HUES6 (cell line): ENCODE measurements at regions not wholly inside any gene's neighbourhood (a gene's known extent, or its start where the extent isn't known, plus 50 kb on each side); places are given as distances from the start of the nearest gene placed in this dataset.

Experiments
- H3K27ac ChIP-seq: 2 replicates; pipeline ENCODE4 v1.7.0; 2013; ENCODE audit warnings: low read depth, mild to moderate bottlenecking, low read length, inconsistent platforms
- H3K27me3 ChIP-seq: 2 replicates; pipeline ENCODE4 v1.6.1; 2013; ENCODE audit warnings: low read length; ENCODE audit not compliant: control insufficient read depth, insufficient read depth
- H3K36me3 ChIP-seq: 2 replicates; pipeline ENCODE4 v1.6.1; 2013; ENCODE audit warnings: low read length; ENCODE audit not compliant: control insufficient read depth, insufficient read depth
- H3K4me1 ChIP-seq: 2 replicates; pipeline ENCODE4 v1.6.1; 2013; ENCODE audit warnings: low read length; ENCODE audit not compliant: control insufficient read depth, insufficient read depth
- H3K4me3 ChIP-seq: 2 replicates; pipeline ENCODE4 v1.5.1; 2013; ENCODE audit warnings: low read depth, low read length
- H3K9ac ChIP-seq: one replicate; pipeline ENCODE4 v1.6.1; 2013; ENCODE audit warnings: mild to moderate bottlenecking, low read length
- H3K9me3 ChIP-seq: 2 replicates; pipeline ENCODE4 v1.6.1; 2013; ENCODE audit warnings: low read depth, low read length; ENCODE audit not compliant: control insufficient read depth, insufficient read depth

DNA sequence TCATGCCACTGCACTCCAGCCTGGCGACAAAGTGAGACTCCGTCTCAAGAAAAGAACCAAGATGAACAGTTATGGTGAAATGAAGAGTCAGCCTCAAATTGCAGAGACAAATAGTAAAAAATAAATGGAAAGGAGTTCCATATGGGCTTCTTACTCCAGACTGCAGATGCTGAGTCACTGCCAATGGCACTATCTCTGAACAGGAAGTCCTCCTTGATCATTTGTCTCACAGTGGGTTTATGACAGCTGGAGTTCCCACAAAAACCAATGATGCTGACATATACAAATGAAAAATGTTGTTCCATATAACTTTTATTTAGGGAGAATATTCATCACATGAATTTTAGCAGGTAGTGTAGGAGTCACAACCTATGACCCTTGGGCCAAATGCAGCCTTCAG is 631.6 kb downstream of the PCDH18 start:
- no peak overlapping the region for H3K27ac ChIP-seq
- H3K27me3 ChIP-seq: no peaks in the 10 kb centered on the region
- H3K4me3 ChIP-seq: no peak overlapping the region
- H3K9me3 ChIP-seq: no peaks in the 10 kb centered on the region
- peaks cover 7% of the 10 kb centered on the region; the same call in 1 of the 2 replicates for H3K4me1 ChIP-seq
- H3K36me3 ChIP-seq: no peaks in the 10 kb centered on the region
- H3K9ac ChIP-seq: no peak overlapping the region

DNA sequence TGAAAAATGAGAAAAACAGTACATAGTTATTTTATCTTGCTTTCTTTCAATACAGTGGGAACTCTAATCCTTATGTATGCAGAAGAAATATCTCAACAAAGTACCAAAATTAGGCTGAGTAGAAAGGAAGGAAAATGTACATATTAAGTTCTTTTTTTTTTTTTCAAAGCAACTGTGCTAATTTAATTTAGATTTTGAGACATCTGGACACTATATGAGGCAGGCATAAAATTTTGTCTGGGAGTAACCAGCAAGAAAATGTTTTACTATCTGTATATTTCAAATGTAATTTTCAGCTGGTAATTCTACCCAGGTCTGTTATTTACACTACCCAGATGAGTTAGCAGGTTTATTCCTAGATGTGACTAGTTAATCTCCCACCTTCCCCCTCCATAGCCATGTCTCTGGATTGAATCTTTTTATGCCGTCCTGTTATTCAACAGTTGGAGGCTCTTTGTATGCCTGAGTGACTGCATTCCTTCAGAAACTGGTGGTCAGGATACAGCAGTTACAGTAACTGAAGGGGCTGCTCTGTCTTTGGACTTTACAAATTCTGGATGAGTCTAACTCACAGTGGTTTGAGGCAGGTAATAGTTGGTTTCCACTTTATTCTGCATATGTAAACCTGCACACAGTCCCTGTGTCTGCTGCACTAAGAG is 633.6 kb downstream of the PCDH18 start:
- Histone ChIP-seq H3K4me3 (no peak overlapping the region), H3K9me3 (no peaks in the 10 kb centered on the region), H3K36me3 (no peaks in the 10 kb centered on the region), H3K4me1 (peaks cover 7% of the 10 kb centered on the region; the same call in 1 of the 2 replicates), H3K27me3 (no peaks in the 10 kb centered on the region), H3K27ac (no peak overlapping the region), H3K9ac (peak overlapping the region; percentile 10)

DNA sequence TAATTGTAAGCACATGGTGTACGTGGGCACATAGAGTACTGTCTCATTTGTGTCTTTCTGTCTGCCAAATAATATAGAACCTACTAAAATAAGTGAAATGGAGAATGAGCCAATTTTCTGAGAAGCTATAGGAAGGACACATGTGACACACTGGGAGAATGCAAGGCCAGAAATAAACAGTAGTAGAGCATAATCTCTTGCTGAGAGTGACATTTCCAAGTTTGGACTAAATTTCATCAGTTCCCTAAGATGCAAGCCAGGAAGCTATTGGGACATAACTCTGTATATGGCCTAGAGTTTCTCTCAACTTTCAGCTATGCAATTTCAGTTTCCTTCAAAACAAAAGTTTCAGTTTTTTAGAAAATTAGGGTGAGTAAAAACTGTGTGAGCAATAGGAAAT is 638.7 kb downstream of the PCDH18 start:
- Histone ChIP-seq H3K4me1 (no peaks in the 10 kb centered on the region), H3K9ac (no peak overlapping the region), H3K27ac (no peak overlapping the region), H3K9me3 (no peaks in the 10 kb centered on the region), H3K36me3 (no peaks in the 10 kb centered on the region), H3K4me3 (no peak overlapping the region), H3K27me3 (no peaks in the 10 kb centered on the region)

DNA sequence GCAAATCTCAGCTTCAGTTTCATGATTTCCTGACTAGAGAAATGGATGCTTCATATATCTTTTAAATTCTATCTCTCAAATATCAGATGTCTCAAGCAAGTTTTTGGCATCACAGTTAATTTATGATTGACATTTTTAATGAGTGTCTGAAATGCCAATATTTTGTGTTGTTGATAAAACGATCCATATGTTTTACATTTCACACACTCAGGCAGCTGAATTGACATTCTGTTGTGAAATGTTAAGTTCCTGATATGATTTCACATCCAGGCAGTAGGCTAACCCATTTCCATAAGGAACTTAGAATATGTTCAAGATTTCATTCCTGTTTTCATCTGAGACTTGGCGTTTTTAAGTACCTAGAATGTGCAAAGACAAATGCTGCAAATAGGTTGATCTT is 650.6 kb downstream of the PCDH18 start:
- Histone ChIP-seq H3K9me3 (no peaks in the 10 kb centered on the region), H3K27ac (no peak overlapping the region), H3K36me3 (no peaks in the 10 kb centered on the region), H3K9ac (no peak overlapping the region), H3K4me1 (no peaks in the 10 kb centered on the region), H3K4me3 (no peak overlapping the region), H3K27me3 (no peaks in the 10 kb centered on the region)

DNA sequence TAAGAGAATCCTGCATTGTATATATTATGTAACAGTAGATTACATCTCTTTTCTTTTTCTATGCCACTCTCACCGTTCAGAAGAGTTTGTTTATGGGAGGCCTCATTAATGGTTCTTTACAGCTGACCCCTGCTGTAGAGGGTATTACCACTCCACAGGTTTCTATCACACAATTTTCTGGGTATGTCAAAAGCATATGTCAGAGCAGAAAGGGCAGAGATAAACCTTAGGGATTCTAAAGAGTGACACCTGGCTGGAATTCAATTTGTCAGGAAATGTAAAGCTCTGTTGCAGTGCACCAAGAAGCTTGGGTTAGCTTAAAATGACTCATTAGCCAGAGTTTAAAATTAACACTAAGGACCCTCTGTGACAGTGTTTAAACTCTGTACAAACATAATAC is 658.7 kb downstream of the PCDH18 start:
- Histone ChIP-seq H3K27ac (no peak overlapping the region), H3K9me3 (no peaks in the 10 kb centered on the region), H3K4me3 (no peak overlapping the region), H3K9ac (no peak overlapping the region), H3K27me3 (no peaks in the 10 kb centered on the region), H3K36me3 (no peaks in the 10 kb centered on the region), H3K4me1 (no peaks in the 10 kb centered on the region)

DNA sequence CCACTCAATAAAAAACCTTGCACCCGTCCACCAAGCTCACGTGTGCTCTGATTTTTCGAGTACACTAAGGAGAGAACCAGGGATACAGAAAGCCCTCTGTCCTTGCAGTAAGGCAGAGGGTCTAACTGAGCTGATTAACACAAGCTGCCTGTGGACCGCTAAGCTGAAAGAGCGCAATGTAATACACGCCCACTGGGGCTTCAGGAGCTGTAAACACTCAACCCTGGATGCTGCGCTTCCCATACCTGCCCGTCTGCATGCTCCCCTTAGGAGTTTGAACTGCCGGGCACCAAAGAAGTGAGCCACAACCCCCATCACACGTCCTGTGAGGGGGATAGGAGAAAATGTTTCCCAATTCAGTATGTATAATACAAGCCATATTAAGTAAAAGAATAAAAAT is 664.8 kb downstream of the PCDH18 start:
- H3K27ac ChIP-seq: no peak overlapping the region
- H3K4me3 ChIP-seq: no peak overlapping the region
- no peak overlapping the region for H3K9ac ChIP-seq
- H3K4me1 ChIP-seq: no peaks in the 10 kb centered on the region
- no peaks in the 10 kb centered on the region for H3K36me3 ChIP-seq
- no peaks in the 10 kb centered on the region for H3K9me3 ChIP-seq
- H3K27me3 ChIP-seq: no peaks in the 10 kb centered on the region

DNA sequence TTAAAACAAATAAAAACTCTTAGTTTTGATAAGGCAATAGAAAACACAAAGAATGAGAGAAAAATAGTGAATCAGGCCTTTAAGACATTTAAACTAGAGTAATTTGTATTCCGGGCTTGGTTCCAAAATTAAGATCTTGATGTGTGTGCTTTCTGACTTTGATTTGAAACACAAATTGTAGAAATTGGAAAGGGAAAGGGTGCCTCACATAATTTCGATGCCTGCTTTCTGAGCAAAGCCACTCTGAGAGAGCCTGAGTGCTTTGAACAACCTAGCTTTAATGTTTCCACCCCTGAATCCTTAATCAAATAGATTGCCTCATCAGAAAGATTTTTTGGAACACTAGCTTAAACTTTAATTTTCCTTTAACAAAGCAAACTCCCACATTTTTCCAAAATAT is 666.8 kb downstream of the PCDH18 start:
- Histone ChIP-seq H3K36me3 (no peaks in the 10 kb centered on the region), H3K9ac (no peak overlapping the region), H3K27ac (no peak overlapping the region), H3K4me1 (peaks cover 3% of the 10 kb centered on the region; the same call in 1 of the 2 replicates), H3K4me3 (no peak overlapping the region), H3K27me3 (no peaks in the 10 kb centered on the region), H3K9me3 (no peaks in the 10 kb centered on the region)

DNA sequence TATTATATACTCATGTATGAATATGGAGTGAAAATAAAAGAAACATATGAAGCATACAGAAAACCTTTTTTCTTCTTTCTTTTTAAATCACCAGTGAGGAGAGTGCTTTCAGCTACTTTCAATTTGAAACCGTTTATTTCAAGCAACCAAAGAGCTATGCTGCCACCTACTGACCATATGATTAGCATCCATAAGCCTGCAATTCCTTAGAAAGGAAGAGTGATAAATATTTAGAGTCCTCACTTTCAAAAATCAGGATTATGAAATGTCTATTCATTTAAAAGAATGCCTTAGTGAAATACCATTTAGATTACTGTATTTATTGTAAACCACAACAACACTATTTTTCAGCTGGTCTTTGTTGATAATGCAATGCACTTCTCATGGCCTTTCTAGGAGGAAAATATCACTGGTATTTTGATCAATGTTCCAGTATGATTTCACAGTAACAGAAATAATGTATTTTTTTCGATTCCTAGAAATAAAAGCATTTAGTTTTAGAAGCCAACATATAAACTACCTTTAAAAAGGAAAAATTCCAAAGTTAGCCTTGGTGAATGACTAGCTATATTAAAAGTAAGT is 667.6 kb downstream of the PCDH18 start:
- Histone ChIP-seq H3K9me3 (no peaks in the 10 kb centered on the region), H3K9ac (no peak overlapping the region), H3K4me1 (peaks cover 3% of the 10 kb centered on the region; the same call in 1 of the 2 replicates)

DNA sequence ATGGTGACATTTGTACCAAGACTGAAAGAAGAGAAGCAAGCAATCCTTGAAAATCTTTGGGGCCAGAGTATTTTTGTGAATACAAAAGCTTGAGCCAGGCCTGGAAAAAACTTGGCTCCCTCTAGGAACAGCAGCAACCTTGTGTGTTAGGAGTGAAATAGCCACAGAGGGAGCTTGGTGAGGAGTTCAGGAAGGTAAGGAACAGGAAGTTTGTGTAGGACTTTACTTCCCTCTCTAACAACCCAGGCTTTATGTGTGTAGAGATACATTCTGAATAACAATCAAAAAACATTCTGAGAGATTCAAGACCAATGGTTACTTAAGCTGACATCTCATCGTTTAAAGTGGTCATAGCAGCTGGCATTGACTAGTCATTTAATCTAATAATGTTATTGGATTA is 668.5 kb downstream of the PCDH18 start:
- H3K36me3 ChIP-seq: no peaks in the 10 kb centered on the region
- no peak overlapping the region for H3K4me3 ChIP-seq
- H3K27me3 ChIP-seq: no peaks in the 10 kb centered on the region
- no peak overlapping the region for H3K9ac ChIP-seq
- no peaks in the 10 kb centered on the region for H3K9me3 ChIP-seq
- peaks cover 3% of the 10 kb centered on the region; the same call in 1 of the 2 replicates for H3K4me1 ChIP-seq
- no peak overlapping the region for H3K27ac ChIP-seq

More for the DNA sequence above, 667.6 kb downstream of the PCDH18 start:
- H3K36me3 ChIP-seq: no peaks in the 10 kb centered on the region
- H3K27me3 ChIP-seq: no peaks in the 10 kb centered on the region
- no peak overlapping the region for H3K27ac ChIP-seq
- no peak overlapping the region for H3K4me3 ChIP-seq

DNA sequence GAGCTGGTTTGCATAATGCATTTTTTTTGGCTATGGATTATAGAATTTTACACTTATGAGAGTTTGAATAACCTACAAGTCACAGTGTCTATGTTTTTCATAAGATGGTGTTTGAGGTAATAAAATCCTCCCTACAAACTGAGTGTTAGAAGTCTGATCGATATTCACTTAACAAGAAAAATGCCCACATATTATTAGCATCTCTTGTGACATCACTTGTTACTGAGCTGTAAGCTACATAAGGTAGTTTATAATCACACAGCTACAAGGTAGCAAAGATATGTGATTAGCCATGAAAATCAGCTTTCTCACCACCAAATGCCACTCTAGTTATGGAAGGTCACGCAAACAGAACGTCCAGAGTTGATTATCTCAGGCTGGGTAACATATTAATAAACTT is 669.6 kb downstream of the PCDH18 start:
- no peaks in the 10 kb centered on the region for H3K27me3 ChIP-seq
- no peak overlapping the region for H3K9ac ChIP-seq
- no peak overlapping the region for H3K27ac ChIP-seq
- no peaks in the 10 kb centered on the region for H3K9me3 ChIP-seq
- no peaks in the 10 kb centered on the region for H3K36me3 ChIP-seq
- no peak overlapping the region for H3K4me3 ChIP-seq
- H3K4me1 ChIP-seq: peaks cover 3% of the 10 kb centered on the region; the same call in 1 of the 2 replicates

DNA sequence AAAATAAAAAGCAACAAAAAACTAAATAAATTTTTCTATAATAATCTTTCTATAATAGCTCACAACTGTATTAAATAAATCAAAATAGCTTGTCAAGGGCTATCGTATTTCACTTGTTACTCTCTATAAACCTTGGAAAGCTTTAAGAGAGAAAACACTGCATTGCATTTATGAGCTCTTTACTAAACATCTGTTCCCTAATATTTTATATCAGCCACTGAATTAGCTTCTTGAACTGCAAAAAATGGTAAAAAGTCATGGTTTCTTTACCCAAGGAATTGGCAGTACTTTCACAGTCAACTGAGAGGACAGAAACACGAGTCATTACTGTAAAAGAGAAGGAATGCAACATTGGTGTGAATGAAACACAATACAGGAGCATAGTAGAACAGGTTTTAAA is 671.2 kb downstream of the PCDH18 start:
- Histone ChIP-seq H3K9me3 (no peaks in the 10 kb centered on the region), H3K36me3 (no peaks in the 10 kb centered on the region), H3K27me3 (no peaks in the 10 kb centered on the region), H3K27ac (no peak overlapping the region), H3K9ac (no peak overlapping the region), H3K4me3 (no peak overlapping the region), H3K4me1 (peaks cover 3% of the 10 kb centered on the region; the same call in 1 of the 2 replicates)
